ENCODE measurements at regions not wholly inside any gene's neighbourhood (a gene's known extent, or its start where the extent isn't known, plus 50 kb on each side); places are given as distances from the start of the nearest gene placed in this dataset.

DNA sequence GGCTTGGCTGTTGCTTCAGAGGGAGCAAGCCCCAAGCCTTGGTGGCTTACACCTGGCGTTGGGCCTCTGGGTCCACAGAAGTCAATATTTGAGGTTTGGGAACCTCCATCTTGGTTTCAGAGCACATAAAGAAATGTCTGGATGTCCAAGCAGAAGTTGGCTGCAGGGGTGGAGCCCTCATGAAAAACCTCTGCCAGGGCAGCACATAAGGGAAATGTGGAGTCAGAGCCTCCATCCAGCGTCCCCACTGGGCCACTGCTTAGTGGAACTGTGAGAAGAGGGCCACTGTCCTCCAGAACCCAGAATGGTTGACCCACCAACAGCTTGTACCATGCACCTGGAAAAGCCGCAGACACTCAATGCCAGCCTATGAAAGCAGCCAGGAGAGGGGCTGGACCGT, 573.5 kb upstream of the ZWINT start:
- TF ChIP-seq ISL1 (CRISPR knock-in tag; IDR thresholded peaks at IDR 0.05): no peak
- TF ChIP-seq BACH2 (CRISPR knock-in tag; IDR thresholded peaks at IDR 0.05; ENCODE audit: borderline replicate concordance): no peak
- no peak for TF ChIP-seq OSR1 (CRISPR knock-in tag; IDR thresholded peaks at IDR 0.05)
- no peak for TF ChIP-seq ZNF70 (CRISPR knock-in tag; IDR thresholded peaks at IDR 0.05)
- TF ChIP-seq, protein P1, sequence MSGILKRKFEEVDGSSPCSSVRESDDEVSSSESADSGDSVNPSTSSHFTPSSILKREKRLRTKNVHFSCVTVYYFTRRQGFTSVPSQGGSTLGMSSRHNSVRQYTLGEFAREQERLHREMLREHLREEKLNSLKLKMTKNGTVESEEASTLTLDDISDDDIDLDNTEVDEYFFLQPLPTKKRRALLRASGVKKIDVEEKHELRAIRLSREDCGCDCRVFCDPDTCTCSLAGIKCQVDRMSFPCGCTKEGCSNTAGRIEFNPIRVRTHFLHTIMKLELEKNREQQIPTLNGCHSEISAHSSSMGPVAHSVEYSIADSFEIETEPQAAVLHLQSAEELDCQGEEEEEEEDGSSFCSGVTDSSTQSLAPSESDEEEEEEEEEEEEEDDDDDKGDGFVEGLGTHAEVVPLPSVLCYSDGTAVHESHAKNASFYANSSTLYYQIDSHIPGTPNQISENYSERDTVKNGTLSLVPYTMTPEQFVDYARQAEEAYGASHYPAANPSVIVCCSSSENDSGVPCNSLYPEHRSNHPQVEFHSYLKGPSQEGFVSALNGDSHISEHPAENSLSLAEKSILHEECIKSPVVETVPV (CRISPR knock-in tag; IDR thresholded peaks at IDR 0.05): no peak
